Kidney glomerular epithelial cell (primary cell): ENCODE measurements at regions not wholly inside any gene's neighbourhood (a gene's known extent, or its start where the extent isn't known, plus 50 kb on each side); places are given as distances from the start of the nearest gene placed in this dataset.
"Not testable (repeated sequence)": the region's sequence is repeated elsewhere in the genome, so short reads cannot be mapped to it uniquely, and the experiment has no call there.

Source experiments
- DNase-seq: peaks from one replicate; lab custom pipeline; 2025; lab: John Stamatoyannopoulos, UW

GRCh38 chr12:4191642-4192041 lies 81.9 kb upstream of the CCND2 start:
- DNase-seq: peak; percentile 18

- no peak for DNase-seq
These were observed 82.4 kb upstream of the CCND2 start for GRCh38 chr12:4191149-4191548.

- DNase-seq: no peak
These were observed 83.0 kb upstream of the CCND2 start for GRCh38 chr12:4190366-4191063.

- DNase-seq: no peak
These were observed 83.8 kb upstream of the CCND2 start for GRCh38 chr12:4189721-4190120.

- no peak for DNase-seq
These were observed 85.6 kb upstream of the CCND2 start for GRCh38 chr12:4187916-4188315.

GRCh38 chr12:4187315-4187714 lies 86.2 kb upstream of the CCND2 start:
- DNase-seq: not testable (repeated sequence)

GRCh38 chr12:4178424-4179170 lies 95.0 kb upstream of the CCND2 start:
- DNase-seq: no peak

- no peak for DNase-seq
These were observed 96.3 kb upstream of the CCND2 start for GRCh38 chr12:4177262-4177661.

GRCh38 chr12:4176168-4176567 lies 97.4 kb upstream of the CCND2 start:
- no peak for DNase-seq

GRCh38 chr12:4174417-4174816 lies 99.1 kb upstream of the CCND2 start:
- DNase-seq: no peak

- no peak for DNase-seq
These were observed 100.6 kb upstream of the CCND2 start for GRCh38 chr12:4172999-4173398.

GRCh38 chr12:4171742-4172141 lies 101.8 kb upstream of the CCND2 start:
- DNase-seq: no peak

- DNase-seq: no peak
These were observed 103.6 kb upstream of the CCND2 start for GRCh38 chr12:4169959-4170358.

- no peak for DNase-seq
These were observed 104.0 kb upstream of the CCND2 start for GRCh38 chr12:4169531-4169930.

- no peak for DNase-seq
These were observed 105.5 kb upstream of the CCND2 start for GRCh38 chr12:4168036-4168435.

- DNase-seq: peak; percentile 66
These were observed 108.7 kb upstream of the CCND2 start for GRCh38 chr12:4164559-4165558.

- DNase-seq: no peak
These were observed 109.4 kb upstream of the CCND2 start for GRCh38 chr12:4164188-4164558.

- DNase-seq: no peak
These were observed 111.8 kb upstream of the CCND2 start for GRCh38 chr12:4161718-4162117.

- DNase-seq: no peak
These were observed 113.1 kb upstream of the CCND2 start for GRCh38 chr12:4160314-4161040.

GRCh38 chr12:4159851-4160250 lies 113.7 kb upstream of the CCND2 start:
- no peak for DNase-seq

- no peak for DNase-seq
These were observed 115.3 kb upstream of the CCND2 start for GRCh38 chr12:4158306-4158705.

- no peak for DNase-seq
These were observed 116.4 kb upstream of the CCND2 start for GRCh38 chr12:4157122-4157521.
